GM18858 (cell line): ENCODE measurements at regions not wholly inside any gene's neighbourhood (a gene's known extent, or its start where the extent isn't known, plus 50 kb on each side); places are given as distances from the start of the nearest gene placed in this dataset.

Source experiments
- ATAC-seq: cut with Tn5 transposase; IDR thresholded peaks from one replicate; pipeline ENCODE4 v1.9.1; 2021; ENCODE audit not compliant: unreplicated experiment

- ATAC-seq, result no peak
Measured at GRCh38 chr2:144163592-144163991, 356.3 kb downstream of the ZEB2 start.

GRCh38 chr2:144162652-144163051, 357.3 kb downstream of the ZEB2 start:
- ATAC-seq, result peak; percentile 69

- no peak for ATAC-seq
Measured at GRCh38 chr2:144161061-144161460, 358.9 kb downstream of the ZEB2 start.

GRCh38 chr2:144159240-144159639, 360.7 kb downstream of the ZEB2 start:
- no peak for ATAC-seq

GRCh38 chr2:144158096-144158495, 361.8 kb downstream of the ZEB2 start:
- no peak for ATAC-seq

GRCh38 chr2:144156736-144157640, 362.9 kb downstream of the ZEB2 start:
- ATAC-seq, result no peak

- ATAC-seq, result no peak
Measured at GRCh38 chr2:144154205-144154604, 365.7 kb downstream of the ZEB2 start.

- no peak for ATAC-seq
Measured at GRCh38 chr2:144152817-144153271, 367.1 kb downstream of the ZEB2 start.

- no peak for ATAC-seq
Measured at GRCh38 chr2:144151851-144152250, 368.1 kb downstream of the ZEB2 start.

GRCh38 chr2:144151405-144151804, 368.5 kb downstream of the ZEB2 start:
- no peak for ATAC-seq

- no peak for ATAC-seq
Measured at GRCh38 chr2:144147356-144147755, 372.6 kb downstream of the ZEB2 start.

GRCh38 chr2:144146876-144147275, 373.0 kb downstream of the ZEB2 start:
- no peak for ATAC-seq

GRCh38 chr2:144146076-144146475, 373.8 kb downstream of the ZEB2 start:
- no peak for ATAC-seq

GRCh38 chr2:144143294-144144151, 376.4 kb downstream of the ZEB2 start:
- ATAC-seq, result no peak

GRCh38 chr2:144140891-144141290, 379.0 kb downstream of the ZEB2 start:
- ATAC-seq, result no peak

GRCh38 chr2:144137705-144138428, 382.1 kb downstream of the ZEB2 start:
- ATAC-seq, result no peak

GRCh38 chr2:144137272-144137671, 382.6 kb downstream of the ZEB2 start:
- no peak for ATAC-seq

GRCh38 chr2:144136297-144137010, 383.5 kb downstream of the ZEB2 start:
- ATAC-seq, result no peak

- no peak for ATAC-seq
Measured at GRCh38 chr2:144133936-144134665, 385.8 kb downstream of the ZEB2 start.

- ATAC-seq, result no peak
Measured at GRCh38 chr2:144132357-144132756, 387.6 kb downstream of the ZEB2 start.
